Upper lobe of left lung (tissue), 6 donors: ENCODE measurements at regions not wholly inside any gene's neighbourhood (a gene's known extent, or its start where the extent isn't known, plus 50 kb on each side); places are given as distances from the start of the nearest gene placed in this dataset.

ENCODE experiments used
- ATAC-seq, 2 donors: fragments of 200-7000 bp; cut with Tn5 transposase; one replicate each; pipeline ENCODE4 v1.9.1; 2022; ENCODE audit warnings: mild to moderate bottlenecking in 2 of 2, moderate library complexity in 2 of 2; ENCODE audit not compliant: low FRiP score in 2 of 2
- DNase-seq, 2 donors: peaks; one replicate each; pipeline ENCODE4 v3.0.0-alpha.2; 2019 to 2020
- H3K27ac ChIP-seq, 4 donors: fragments of 200-600 bp; sonication (generic); one replicate each; pipeline ENCODE4 v1.5.1; 2016 to 2019
- H3K27me3 ChIP-seq, 4 donors: fragments of 200-600 bp; sonication (generic); one replicate each; pipeline ENCODE4 v1.5.1; 2017 to 2019
- H3K36me3 ChIP-seq, 4 donors: fragments of 200-600 bp; sonication (generic); one replicate each; pipeline ENCODE4 v1.5.1; 2016 to 2019
- H3K4me1 ChIP-seq, 4 donors: fragments of 200-600 bp; sonication (generic); one replicate each; pipeline ENCODE4 v1.5.1; 2018 to 2019
- H3K4me3 ChIP-seq, 4 donors: fragments of 200-600 bp; sonication (generic); one replicate each; pipeline ENCODE4 v1.5.1; 2017 to 2019; ENCODE audit warnings: mild to moderate bottlenecking in 2 of 4, moderate library complexity in 1 of 4
- H3K9me3 ChIP-seq, 4 donors: fragments of 200-600 bp; sonication (generic); one replicate each; pipeline ENCODE4 v1.5.1; 2018 to 2019
- CTCF ChIP-seq, 6 experiments: fragments of 450-650 bp in 4 of 6; fragments of 200-600 bp in 2 of 6; sonication (generic) in 2 of 6; IDR thresholded peaks; one replicate each; pipeline ENCODE4 v1.5.1; 2016 to 2019; ENCODE audit warnings: antibody characterized with exemption in 6 of 6
- EP300 ChIP-seq, 4 donors: sonication (generic); formaldehyde crosslinking; IDR thresholded peaks; one replicate each; pipeline ENCODE4 v1.5.1; 2017; ENCODE audit warnings: antibody characterized with exemption in 4 of 4, control low read depth in 2 of 4
- POLR2A ChIP-seq, 4 donors: fragments of 450-650 bp; IDR thresholded peaks; one replicate each; pipeline ENCODE4 v1.5.1; 2016 to 2017; ENCODE audit warnings: antibody characterized with exemption in 4 of 4, mild to moderate bottlenecking in 2 of 4
- POLR2AphosphoS5 ChIP-seq, 2 donors: sonication (generic); formaldehyde crosslinking; IDR thresholded peaks; one replicate each; pipeline ENCODE4 v1.5.1; 2017; ENCODE audit warnings: antibody characterized with exemption in 2 of 2
- WGBS, 2 donors: methylation state at CpG; one replicate each; pipeline ENCODE4 v1.1.5; 2017 to 2018; 5-methylcytosine and 5-hydroxymethylcytosine counted together
- donor health status: DM: no; HTN: no; CAD: no; lungs with moderate emphysema.
- donor health status: DM: no; HTN: yes; CAD: no; lungs with severe emphysema.

DNA sequence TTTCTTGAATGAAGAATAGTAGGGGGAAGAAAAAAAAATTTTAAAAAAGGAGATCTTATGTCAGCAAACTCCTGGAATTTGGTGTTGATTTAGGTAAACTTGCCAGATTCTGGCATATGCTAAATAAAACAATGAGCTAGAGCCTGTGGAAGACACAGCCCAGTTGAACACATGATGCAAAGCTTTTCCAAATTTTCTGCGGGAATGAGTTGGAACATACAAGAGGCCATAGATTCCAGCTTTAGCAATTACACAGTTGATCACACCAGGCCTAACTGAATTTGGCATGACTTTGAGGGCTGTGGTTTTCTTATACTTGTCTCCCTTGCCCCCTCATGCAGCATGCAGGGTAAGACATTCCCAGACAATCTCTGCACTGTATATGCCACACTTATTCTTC is 297.0 kb downstream of the SH3GL2 start:
- H3K36me3 ChIP-seq, result no peaks in the 10 kb centered on the region
- H3K4me3 ChIP-seq, result no peak overlapping the region
- 75 to 86% methylated on average over 1 of the region's 1 CpG for WGBS, 2 donors
- ATAC-seq, result peak in 1 of 2 donors; percentile 34
- H3K27ac ChIP-seq, result no peak overlapping the region
- no peaks in the 10 kb centered on the region for H3K4me1 ChIP-seq
- no peaks in the 10 kb centered on the region for H3K27me3 ChIP-seq
- TF ChIP-seq CTCF (IDR thresholded peaks at IDR 0.05), result no peak
- no peak for TF ChIP-seq EP300 (IDR thresholded peaks at IDR 0.05)
- TF ChIP-seq POLR2A (IDR thresholded peaks at IDR 0.05), result no peak
- TF ChIP-seq POLR2AphosphoS5 (IDR thresholded peaks at IDR 0.05), result no peak
- no peaks in the 10 kb centered on the region for H3K9me3 ChIP-seq
- no peak for DNase-seq

DNA sequence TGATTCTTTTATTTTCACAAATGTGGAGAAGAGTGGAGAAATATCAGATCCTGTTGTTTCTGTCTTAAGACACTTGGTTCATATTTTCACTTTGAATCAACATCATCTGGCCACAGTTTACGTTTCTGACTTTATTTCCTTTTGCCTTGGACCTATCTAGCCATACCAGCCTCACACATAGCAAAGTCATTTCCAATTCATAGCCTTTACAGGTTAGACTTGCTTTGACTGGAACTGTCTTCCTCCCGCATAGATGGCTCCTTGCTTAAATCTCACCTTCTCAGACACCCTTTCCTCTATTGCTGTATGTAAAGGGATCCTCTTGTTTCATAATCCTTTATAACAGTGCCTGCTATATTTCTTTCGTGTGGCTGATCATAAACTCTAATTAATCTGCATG is 297.8 kb downstream of the SH3GL2 start:
- ATAC-seq (no peak), DNase-seq (no peak)
- Histone ChIP-seq H3K4me3 (no peak overlapping the region), H3K36me3 (no peaks in the 10 kb centered on the region), H3K9me3 (no peaks in the 10 kb centered on the region), H3K4me1 (no peaks in the 10 kb centered on the region), H3K27me3 (no peaks in the 10 kb centered on the region), H3K27ac (no peak overlapping the region)
- TF ChIP-seq CTCF (IDR thresholded peaks at IDR 0.05), result no peak
- no peak for TF ChIP-seq POLR2A (IDR thresholded peaks at IDR 0.05)
- TF ChIP-seq EP300 (IDR thresholded peaks at IDR 0.05), result no peak
- TF ChIP-seq POLR2AphosphoS5 (IDR thresholded peaks at IDR 0.05), result no peak
- 76 to 80% methylated on average over 3 of the region's 3 CpGs for WGBS, 2 donors

GRCh38 chr9:17878810-17879370 is 300.0 kb downstream of the SH3GL2 start:
- WGBS, 2 donors, result 82 to 89% methylated on average over 3 of the region's 3 CpGs

GRCh38 chr9:17881371-17881770 is 302.5 kb downstream of the SH3GL2 start:
- no peak for TF ChIP-seq POLR2A (IDR thresholded peaks at IDR 0.05)
- TF ChIP-seq POLR2AphosphoS5 (IDR thresholded peaks at IDR 0.05), result no peak
- TF ChIP-seq CTCF (IDR thresholded peaks at IDR 0.05), result no peak
- no peak for TF ChIP-seq EP300 (IDR thresholded peaks at IDR 0.05)
- Histone ChIP-seq H3K4me3 (no peak overlapping the region), H3K36me3 (no peaks in the 10 kb centered on the region), H3K9me3 (no peaks in the 10 kb centered on the region), H3K27ac (no peak overlapping the region), H3K4me1 (no peaks in the 10 kb centered on the region), H3K27me3 (no peaks in the 10 kb centered on the region)
- ATAC-seq (no peak), DNase-seq (no peak)
- 88% methylated on average over 9 of the region's 9 CpGs for WGBS, 2 donors

More at GRCh38 chr9:17878810-17879370, 300.0 kb downstream of the SH3GL2 start:
- no peaks in the 10 kb centered on the region for H3K4me1 ChIP-seq
- no peaks in the 10 kb centered on the region for H3K27me3 ChIP-seq
- ATAC-seq, result no peak
- DNase-seq, result no peak
- no peak overlapping the region for H3K27ac ChIP-seq
- H3K36me3 ChIP-seq, result no peaks in the 10 kb centered on the region
- TF ChIP-seq POLR2A (IDR thresholded peaks at IDR 0.05), result no peak
- no peaks in the 10 kb centered on the region for H3K9me3 ChIP-seq
- H3K4me3 ChIP-seq, result no peak overlapping the region

DNA sequence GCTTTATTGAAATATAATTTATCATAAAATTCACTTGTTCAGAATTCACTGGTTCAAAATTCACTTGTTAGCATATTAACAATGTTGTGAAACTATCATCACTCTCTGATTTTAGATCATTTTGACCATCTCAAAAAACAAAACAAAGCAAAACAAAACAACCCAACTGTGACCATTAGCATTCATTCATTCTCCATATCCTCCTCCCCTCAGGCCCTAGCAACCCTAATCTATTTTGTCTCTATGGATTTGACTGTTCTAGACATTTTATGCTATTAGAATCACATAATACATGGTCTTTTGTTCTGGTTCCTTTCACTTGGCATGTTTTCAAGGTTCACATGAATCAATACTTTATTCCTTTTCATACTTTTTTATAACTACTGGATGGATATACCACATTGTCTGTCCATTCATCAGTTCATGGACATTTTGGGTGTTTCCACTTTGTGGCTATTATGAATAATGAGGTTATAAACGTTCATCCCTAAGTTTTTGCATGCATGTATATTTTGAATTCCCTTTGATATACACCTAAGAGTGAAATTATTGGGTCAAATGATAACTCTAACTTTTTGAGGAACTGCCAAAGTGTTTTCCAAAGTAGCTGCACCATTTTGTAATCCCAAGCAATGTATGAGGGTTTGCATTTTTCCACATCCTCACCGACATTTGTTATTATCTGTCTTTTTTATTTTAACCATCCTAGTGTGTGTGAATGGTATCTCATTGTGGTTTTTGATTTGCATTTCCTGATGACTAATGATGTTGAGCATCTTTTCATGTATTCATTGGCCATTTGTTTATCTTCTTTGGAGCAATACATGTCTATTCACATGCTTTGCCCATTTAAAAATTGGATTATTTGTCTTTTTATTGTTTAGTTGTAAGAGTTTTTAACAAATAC is 304.1 kb downstream of the SH3GL2 start:
- Histone ChIP-seq H3K27ac (no peak overlapping the region), H3K36me3 (no peaks in the 10 kb centered on the region), H3K27me3 (no peaks in the 10 kb centered on the region), H3K4me1 (no peaks in the 10 kb centered on the region), H3K4me3 (no peak overlapping the region), H3K9me3 (no peaks in the 10 kb centered on the region)
- TF ChIP-seq POLR2AphosphoS5 (IDR thresholded peaks at IDR 0.05) (no peak), EP300 (IDR thresholded peaks at IDR 0.05) (no peak), CTCF (IDR thresholded peaks at IDR 0.05) (no peak), POLR2A (IDR thresholded peaks at IDR 0.05) (no peak)
- no peak for ATAC-seq
- WGBS, 2 donors, result 52 to 77% methylated on average over 2 of the region's 2 CpGs
- DNase-seq, result no peak
